Suprapubic skin (tissue), 4 donors: ENCODE measurements at regions not wholly inside any gene's neighbourhood (a gene's known extent, or its start where the extent isn't known, plus 50 kb on each side); places are given as distances from the start of the nearest gene placed in this dataset.

Experiments used
- DNase-seq, 2 donors: peaks; one replicate each; pipeline ENCODE4 v3.0.0-alpha.2; 2019; ENCODE audit warnings: low spot score in 2 of 2
- H3K27ac ChIP-seq: fragments of 200-600 bp; sonication (generic); one replicate; pipeline ENCODE4 v1.5.1; 2019
- H3K27me3 ChIP-seq: fragments of 200-600 bp; sonication (generic); one replicate; pipeline ENCODE4 v1.5.1; 2019
- H3K36me3 ChIP-seq: fragments of 200-600 bp; sonication (generic); one replicate; pipeline ENCODE4 v1.5.1; 2019
- H3K4me1 ChIP-seq: fragments of 200-600 bp; sonication (generic); one replicate; pipeline ENCODE4 v1.5.1; 2019
- H3K4me3 ChIP-seq: fragments of 200-600 bp; sonication (generic); one replicate; pipeline ENCODE4 v1.5.1; 2019; ENCODE audit warnings: mild to moderate bottlenecking
- H3K9me3 ChIP-seq: fragments of 200-600 bp; sonication (generic); one replicate; pipeline ENCODE4 v1.5.1; 2019
- CTCF ChIP-seq, 2 donors: fragments of 200-600 bp in 1 of 2; fragments of 450-650 bp in 1 of 2; sonication (generic) in 1 of 2; IDR thresholded peaks; one replicate each; pipeline ENCODE4 v1.5.1; 2016 to 2019; ENCODE audit warnings: antibody characterized with exemption in 2 of 2, mild to moderate bottlenecking in 1 of 2, moderate library complexity in 1 of 2
- EP300 ChIP-seq: sonication (generic); formaldehyde crosslinking; IDR thresholded peaks from one replicate; pipeline ENCODE4 v1.6.1; 2017; ENCODE audit warnings: antibody characterized with exemption
- POLR2A ChIP-seq, 2 donors: fragments of 450-650 bp; IDR thresholded peaks; one replicate each; pipeline ENCODE4 v1.6.1; 2017; ENCODE audit warnings: antibody characterized with exemption in 2 of 2, mild to moderate bottlenecking in 2 of 2, moderate library complexity in 2 of 2
- POLR2AphosphoS5 ChIP-seq, 3 donors: sonication (generic); formaldehyde crosslinking; IDR thresholded peaks; one replicate each; pipeline ENCODE4 v1.6.1; 2017; ENCODE audit warnings: antibody characterized with exemption in 3 of 3
- WGBS: methylation state at CpG from one replicate; pipeline ENCODE4 v1.1.5; 2018; 5-methylcytosine and 5-hydroxymethylcytosine counted together

- H3K27me3 ChIP-seq, result no peaks in the 10 kb centered on the region
- no peak for TF ChIP-seq POLR2AphosphoS5 (IDR thresholded peaks at IDR 0.05)
- TF ChIP-seq EP300, result no peak
- TF ChIP-seq CTCF (IDR thresholded peaks at IDR 0.05), result no peak
- TF ChIP-seq POLR2A (IDR thresholded peaks at IDR 0.05), result no peak
- no peaks in the 10 kb centered on the region for H3K4me1 ChIP-seq
- no peak for DNase-seq
- H3K4me3 ChIP-seq, result no peak overlapping the region
- no peak overlapping the region for H3K27ac ChIP-seq
- H3K36me3 ChIP-seq, result no peaks in the 10 kb centered on the region
- H3K9me3 ChIP-seq, result no peaks in the 10 kb centered on the region
These were observed 319.1 kb downstream of the SLC4A3 start for GRCh38 chr2:219946529-219946928.

- DNase-seq, result no peak
- Histone ChIP-seq H3K27ac (no peak overlapping the region), H3K36me3 (no peaks in the 10 kb centered on the region), H3K4me3 (no peak overlapping the region), H3K4me1 (no peaks in the 10 kb centered on the region), H3K9me3 (no peaks in the 10 kb centered on the region), H3K27me3 (no peaks in the 10 kb centered on the region)
- no peak for TF ChIP-seq CTCF (IDR thresholded peaks at IDR 0.05)
- TF ChIP-seq POLR2AphosphoS5 (IDR thresholded peaks at IDR 0.05), result no peak
- no peak for TF ChIP-seq EP300
- no peak for TF ChIP-seq POLR2A (IDR thresholded peaks at IDR 0.05)
- 85% methylated on average over 3 of the region's 3 CpGs for WGBS
These were observed 320.1 kb downstream of the SLC4A3 start for GRCh38 chr2:219947575-219947974.

GRCh38 chr2:219949053-219949452 lies 321.6 kb downstream of the SLC4A3 start:
- WGBS, result 76% methylated on average over 3 of the region's 3 CpGs
- Histone ChIP-seq H3K27ac (no peak overlapping the region), H3K36me3 (no peaks in the 10 kb centered on the region), H3K4me1 (no peaks in the 10 kb centered on the region), H3K9me3 (no peaks in the 10 kb centered on the region), H3K27me3 (no peaks in the 10 kb centered on the region), H3K4me3 (no peak overlapping the region)
- no peak for DNase-seq
- TF ChIP-seq CTCF (IDR thresholded peaks at IDR 0.05) (no peak), POLR2A (IDR thresholded peaks at IDR 0.05) (no peak), EP300 (no peak), POLR2AphosphoS5 (IDR thresholded peaks at IDR 0.05) (no peak)

- no peaks in the 10 kb centered on the region for H3K9me3 ChIP-seq
- DNase-seq, result no peak
These were observed 323.7 kb downstream of the SLC4A3 start for GRCh38 chr2:219951099-219951498.

GRCh38 chr2:219954331-219954730 lies 326.9 kb downstream of the SLC4A3 start:
- H3K36me3 ChIP-seq, result no peaks in the 10 kb centered on the region
- no peaks in the 10 kb centered on the region for H3K9me3 ChIP-seq
- H3K27ac ChIP-seq, result no peak overlapping the region
- no peaks in the 10 kb centered on the region for H3K4me1 ChIP-seq
- H3K27me3 ChIP-seq, result no peaks in the 10 kb centered on the region
- no peak for TF ChIP-seq POLR2A (IDR thresholded peaks at IDR 0.05)
- no peak for TF ChIP-seq EP300
- TF ChIP-seq CTCF (IDR thresholded peaks at IDR 0.05), result no peak
- TF ChIP-seq POLR2AphosphoS5 (IDR thresholded peaks at IDR 0.05), result no peak
- no peak for DNase-seq
- no peak overlapping the region for H3K4me3 ChIP-seq
- 64% methylated on average over 1 of the region's 1 CpG for WGBS

More at GRCh38 chr2:219951099-219951498, 323.7 kb downstream of the SLC4A3 start:
- H3K4me3 ChIP-seq, result no peak overlapping the region
- H3K36me3 ChIP-seq, result no peaks in the 10 kb centered on the region
- TF ChIP-seq POLR2A (IDR thresholded peaks at IDR 0.05) (no peak), CTCF (IDR thresholded peaks at IDR 0.05) (no peak), POLR2AphosphoS5 (IDR thresholded peaks at IDR 0.05) (no peak), EP300 (no peak)
- H3K4me1 ChIP-seq, result no peaks in the 10 kb centered on the region
- no peaks in the 10 kb centered on the region for H3K27me3 ChIP-seq
- no peak overlapping the region for H3K27ac ChIP-seq
